ENCODE measurements at regions not wholly inside any gene's neighbourhood (a gene's known extent, or its start where the extent isn't known, plus 50 kb on each side); places are given as distances from the start of the nearest gene placed in this dataset.

DNA sequence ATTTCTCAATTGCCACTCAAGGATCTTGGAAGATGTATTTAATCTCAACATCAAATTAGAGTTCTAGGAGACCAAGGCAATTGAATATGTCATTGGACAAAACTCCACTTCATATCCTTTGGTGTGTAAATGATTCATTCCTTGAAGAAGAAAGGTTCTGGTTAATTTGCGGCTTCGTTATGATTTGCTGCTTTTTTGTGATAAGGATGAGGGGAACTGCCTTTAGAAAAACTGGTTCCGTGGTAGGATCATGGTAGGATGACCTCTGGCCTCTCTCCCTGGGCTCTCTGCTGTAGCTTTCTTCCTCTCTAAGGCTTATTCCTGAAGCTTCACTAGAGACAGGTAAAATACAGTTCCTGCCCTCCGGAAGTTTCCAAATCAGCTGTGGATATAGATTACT is 51.5 kb upstream of the ERRFI1 start:
- Histone ChIP-seq H3K27ac (peak overlapping the region in 11 of 21 experiments; percentile 0 to 67 (median 23)), H3K4me3 (no peak overlapping the region)

GRCh38 chr1:8077120-8077573 is 51.0 kb upstream of the ERRFI1 start:
- Histone ChIP-seq H3K4me3 (no peak overlapping the region), H3K27ac (peak overlapping the region in 6 of 21 experiments; percentile 7 to 67 (median 20))

- Histone ChIP-seq H3K27ac (peak overlapping the region in 1 of 21 experiments; percentile 1), H3K4me3 (no peak overlapping the region)
Measured at GRCh38 chr1:8076176-8076575, 50.1 kb upstream of the ERRFI1 start.
